Amygdala (tissue), 56 donors: ENCODE measurements at regions not wholly inside any gene's neighbourhood (a gene's known extent, or its start where the extent isn't known, plus 50 kb on each side); places are given as distances from the start of the nearest gene placed in this dataset.
A peak's percentile ranks its signal among the peaks of the same experiment; 100 is the strongest.

ENCODE experiments used
- DNase-seq, 56 donors: peaks; one replicate each; lab custom pipeline; 2025; lab: John Stamatoyannopoulos, UW

DNA sequence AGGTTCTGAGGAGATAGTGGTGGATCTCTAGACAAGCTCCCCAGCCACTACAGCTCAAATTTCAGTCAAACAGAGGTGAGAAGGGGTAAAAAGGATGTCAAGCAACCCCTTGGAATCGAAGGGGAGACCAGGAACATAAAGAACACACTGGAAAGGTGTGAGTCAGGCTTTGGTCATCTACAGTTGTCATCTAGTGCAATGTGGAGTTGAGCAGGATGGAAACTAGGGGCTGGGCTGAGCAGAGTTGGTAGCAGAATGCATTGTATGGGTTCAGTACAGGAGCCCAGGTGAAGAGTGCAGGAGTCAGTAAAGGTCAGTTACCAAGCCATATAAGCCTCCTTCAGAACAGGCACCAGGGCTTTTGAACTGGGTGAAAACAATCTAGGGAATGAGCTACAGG, 52.7 kb upstream of the VAV3 start:
- no peak for DNase-seq

DNA sequence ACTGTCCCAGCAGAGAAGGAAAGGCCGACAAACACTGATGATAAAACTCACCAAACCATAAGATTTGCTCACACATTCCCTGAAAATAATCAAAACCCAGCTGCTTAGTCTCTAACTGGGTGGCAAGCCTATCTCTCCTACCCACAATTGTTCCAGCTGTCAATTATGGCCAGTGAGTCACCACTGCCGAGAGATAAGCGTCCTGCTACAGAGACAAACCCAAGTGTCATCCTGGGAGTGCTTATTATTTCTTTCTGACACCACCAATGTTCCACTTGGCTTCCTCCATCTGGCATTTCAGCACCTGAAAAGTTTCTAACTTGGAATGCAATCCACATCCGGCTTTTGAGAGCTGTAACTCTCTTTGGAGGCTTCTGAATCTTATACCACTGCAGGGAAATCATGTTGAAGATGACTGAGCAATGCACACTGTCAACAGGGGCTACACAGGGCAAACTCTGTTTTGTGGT, 51.5 kb upstream of the VAV3 start:
- DNase-seq: peak in 5 of 56 donors; percentile 3 to 6 (median 3)
